Stimulated activated CD4-positive, alpha-beta T cell treated with anti-CD3 and anti-CD28 coated beads, Interleukin-12 subunit alpha, Interleukin-12 subunit beta, amount 100 ng/mL, for 48 hours (primary cell): ENCODE measurements at regions not wholly inside any gene's neighbourhood (a gene's known extent, or its start where the extent isn't known, plus 50 kb on each side); places are given as distances from the start of the nearest gene placed in this dataset.
"Not testable (repeated sequence)": the region's sequence is repeated elsewhere in the genome, so short reads cannot be mapped to it uniquely, and the experiment has no call there.

Source experiments
- DNase-seq, 3 donors: peaks; one replicate each; pipeline ENCODE4 v3.0.0-alpha.2; 2020; ENCODE audit warnings: low read depth in 2 of 3, low spot score in 1 of 3

DNA sequence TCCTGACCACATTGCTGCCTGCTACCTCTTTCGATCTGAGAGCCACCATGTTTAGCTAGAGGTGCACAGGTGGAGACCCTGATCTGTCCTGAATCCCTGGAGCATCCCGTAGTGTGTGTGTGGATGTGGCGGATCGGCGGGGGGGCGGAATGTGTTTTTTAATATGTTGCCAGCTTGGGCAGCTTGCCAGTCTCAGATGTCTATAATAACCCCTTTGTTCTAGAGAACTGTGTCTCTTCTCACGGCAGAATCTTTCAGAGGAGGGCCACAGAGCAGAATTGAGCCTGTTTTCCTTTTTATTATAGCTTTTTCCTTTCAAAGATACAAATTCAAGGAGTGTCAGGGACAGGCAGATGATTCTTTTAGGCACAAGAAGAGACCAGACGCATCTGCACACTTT lies 934.1 kb upstream of the KLHL29 start:
- no peak for DNase-seq

DNA sequence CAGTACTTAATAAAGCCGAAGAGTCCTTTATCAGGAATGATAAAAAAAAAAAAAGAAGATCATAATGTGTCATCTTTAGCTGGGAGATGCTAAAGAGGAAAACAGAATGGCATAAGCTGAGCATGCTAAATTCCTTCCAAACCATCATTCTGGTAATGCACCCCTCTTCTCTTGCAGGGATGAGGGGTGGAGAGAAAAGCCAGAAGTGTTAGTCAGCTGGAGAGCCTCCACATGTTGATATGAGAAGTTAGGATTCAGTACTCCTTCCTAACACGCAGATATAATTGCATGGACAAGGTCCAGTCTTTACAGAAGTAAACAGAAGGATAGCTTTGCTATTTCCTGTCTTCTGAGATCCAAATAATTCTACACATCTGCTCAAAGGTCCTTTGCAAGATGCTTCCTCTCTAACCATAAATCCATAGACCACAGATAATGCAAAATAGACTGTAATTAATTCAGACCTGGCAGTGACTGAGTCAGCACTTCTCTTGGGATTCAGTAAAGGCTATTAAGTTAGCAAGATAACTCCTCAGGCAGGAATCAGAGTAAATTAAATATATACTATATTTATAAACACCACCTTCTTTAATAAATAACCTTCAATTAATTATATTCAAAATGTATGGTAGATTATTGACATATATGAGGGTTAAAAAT lies 930.0 kb upstream of the KLHL29 start:
- no peak for DNase-seq

DNA sequence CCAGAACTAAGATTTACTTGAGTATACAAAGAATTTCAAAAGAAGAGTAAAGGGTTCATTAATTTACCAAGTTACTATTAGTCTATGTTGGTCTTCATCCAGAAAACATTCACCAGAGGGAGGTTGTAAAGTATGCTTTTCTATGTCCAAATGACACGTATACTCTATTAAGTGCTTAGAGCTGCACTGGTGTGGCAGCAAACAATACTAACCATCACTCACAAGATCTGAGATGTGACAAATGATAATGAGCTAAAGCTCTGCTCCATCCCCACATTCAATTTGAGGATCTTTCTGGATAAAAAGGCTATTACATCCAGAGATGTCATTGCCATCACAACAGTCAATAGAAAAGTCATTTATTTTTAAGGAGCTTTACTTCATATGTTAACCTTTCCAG lies 926.5 kb upstream of the KLHL29 start:
- DNase-seq = no peak

DNA sequence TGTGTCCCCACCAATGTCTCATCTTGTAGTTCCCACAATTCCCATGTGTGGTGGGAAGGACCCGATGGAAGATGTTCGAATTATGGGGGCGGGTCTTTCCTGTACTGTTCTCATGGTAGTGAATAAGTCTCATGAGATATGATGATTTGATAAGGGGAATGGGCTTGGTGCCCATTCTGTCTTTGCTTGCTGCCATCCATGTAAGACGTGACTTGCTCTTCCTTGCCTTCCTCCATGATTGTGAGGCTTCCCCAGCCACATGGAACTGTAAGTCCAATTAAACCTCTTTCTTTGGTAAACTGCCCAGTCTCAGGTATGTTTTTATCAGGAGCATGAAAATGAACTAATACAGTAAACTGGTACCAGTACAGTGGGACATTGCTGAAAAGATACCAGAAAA lies 909.9 kb upstream of the KLHL29 start:
- not testable (repeated sequence) for DNase-seq

DNA sequence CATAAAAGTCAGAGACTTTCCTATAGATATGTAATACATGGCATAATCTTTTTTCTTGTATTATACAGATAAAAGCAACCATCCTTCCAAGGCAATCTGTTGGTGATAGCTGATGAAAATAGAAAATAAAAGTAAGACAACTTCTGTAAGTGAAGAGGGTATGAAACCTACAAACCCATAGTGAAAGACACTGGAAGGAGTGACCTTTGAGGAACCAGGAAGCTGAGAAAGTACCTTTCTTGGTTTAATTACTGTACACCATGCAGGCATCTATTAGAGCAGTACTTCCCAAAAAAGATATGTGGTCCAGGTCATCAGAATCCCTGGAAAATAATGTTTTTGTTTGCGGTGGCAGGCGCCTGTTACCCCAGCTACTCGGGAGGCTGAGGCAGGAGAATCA lies 906.6 kb upstream of the KLHL29 start:
- no peak for DNase-seq

DNA sequence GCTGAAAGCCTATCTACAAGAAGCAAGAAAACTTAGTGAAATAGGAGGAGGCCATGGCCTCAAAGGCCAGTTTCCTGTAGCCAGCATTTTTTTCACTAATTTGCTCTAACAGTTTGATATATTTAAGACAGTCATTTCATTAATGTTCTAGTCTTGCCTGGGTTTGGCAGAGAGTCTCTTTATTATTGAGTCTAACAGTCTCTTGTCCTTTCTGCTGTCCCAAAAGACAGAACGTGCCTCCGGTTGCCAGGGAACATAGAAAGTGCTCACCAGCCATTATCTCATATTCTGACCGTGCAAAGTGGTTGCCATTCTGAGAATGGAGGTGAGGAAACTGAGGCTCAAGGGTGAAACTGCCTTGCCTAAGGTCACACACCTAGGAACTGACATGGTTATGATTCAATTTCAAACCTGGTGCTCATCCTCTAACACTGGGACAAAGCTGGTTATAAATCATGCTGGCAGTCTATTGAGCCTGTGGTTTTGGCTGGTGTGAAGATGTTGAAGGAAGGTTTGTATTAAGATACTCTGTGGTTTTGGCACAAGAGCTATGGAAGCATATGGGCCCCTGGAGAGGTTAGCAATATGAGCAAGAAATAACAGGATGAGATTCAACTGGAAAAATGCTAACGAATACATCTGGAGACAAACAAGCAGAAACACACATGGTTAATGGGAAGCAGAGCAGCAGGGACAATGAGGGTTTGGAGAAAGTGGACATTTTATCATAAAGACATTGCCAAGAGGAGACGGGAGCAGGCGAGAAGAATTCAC lies 903.3 kb upstream of the KLHL29 start:
- DNase-seq = no peak

DNA sequence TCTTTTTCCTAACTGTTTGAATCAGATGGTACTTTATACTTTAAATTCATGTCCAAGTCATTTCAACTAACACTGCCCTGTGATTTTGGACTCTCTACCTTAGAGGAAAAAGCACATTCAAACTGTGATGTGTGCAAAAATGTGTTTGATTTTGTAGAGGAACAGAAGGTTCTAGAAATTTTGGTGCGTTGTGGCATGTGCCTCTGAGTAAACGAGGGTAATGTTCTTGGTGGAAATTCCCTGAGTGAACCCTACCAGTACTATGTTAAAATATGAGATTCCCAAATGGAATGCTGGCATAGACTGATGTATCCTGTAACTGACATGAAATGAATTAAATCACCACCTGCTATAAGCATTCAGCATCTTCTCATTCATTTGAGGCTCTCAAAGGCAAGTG lies 901.9 kb upstream of the KLHL29 start:
- DNase-seq = no peak

DNA sequence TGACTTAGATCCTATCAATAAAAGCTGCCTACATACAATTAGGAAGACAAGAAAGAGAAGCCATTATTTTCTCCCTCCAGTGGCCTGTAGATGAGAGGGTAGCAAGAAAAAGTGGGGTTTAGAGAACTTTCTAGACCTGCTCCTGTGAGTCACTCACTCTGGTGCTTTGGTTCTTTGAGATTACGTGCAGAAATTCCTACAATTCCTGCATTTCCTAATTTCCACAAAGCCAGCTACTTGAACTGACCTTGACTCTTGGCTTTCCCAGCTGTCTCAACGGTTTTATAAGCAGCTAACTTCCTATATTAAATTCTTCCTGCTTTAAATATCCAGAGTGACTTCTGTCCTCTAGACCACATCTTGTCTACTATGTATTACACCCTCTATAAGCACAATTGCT lies 899.5 kb upstream of the KLHL29 start:
- DNase-seq = no peak

DNA sequence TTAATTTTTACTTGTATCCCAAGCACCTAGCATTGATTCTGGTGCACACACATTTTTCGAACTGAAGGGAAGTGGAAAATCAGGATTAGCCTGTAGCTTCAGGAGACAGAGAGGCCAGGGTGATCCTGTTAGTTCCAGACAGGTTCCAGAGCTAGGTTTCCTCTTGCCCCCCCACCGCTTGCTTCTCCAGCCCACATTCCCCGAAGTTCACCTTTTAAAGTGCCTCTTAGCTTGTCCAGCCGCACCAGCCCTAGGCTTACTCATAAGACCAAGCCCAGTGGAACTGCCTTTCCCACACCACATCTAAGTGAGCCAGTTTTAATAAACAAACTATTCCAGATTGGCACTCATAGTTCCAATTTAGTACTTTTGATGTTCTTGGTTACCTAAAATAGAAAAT lies 898.6 kb upstream of the KLHL29 start:
- no peak for DNase-seq

DNA sequence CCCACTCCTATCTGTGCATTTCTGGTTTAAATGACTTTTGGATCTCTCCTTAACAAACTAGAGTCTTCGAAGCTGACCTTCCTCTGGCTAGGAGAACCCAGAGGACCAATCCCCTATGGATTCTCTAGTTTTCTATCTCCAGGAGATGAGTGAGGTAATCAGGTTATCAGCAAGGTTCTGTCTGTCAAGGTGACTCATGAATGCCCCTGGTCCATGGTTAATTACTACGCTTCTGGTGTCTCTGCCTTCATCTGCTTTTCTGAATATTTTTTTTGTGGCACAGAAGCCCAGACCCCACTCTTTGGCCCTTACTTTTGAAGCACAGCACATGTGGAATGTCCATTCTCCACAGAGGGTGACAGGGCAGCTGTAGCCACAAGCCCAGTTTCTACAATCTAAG lies 897.9 kb upstream of the KLHL29 start:
- DNase-seq = no peak

DNA sequence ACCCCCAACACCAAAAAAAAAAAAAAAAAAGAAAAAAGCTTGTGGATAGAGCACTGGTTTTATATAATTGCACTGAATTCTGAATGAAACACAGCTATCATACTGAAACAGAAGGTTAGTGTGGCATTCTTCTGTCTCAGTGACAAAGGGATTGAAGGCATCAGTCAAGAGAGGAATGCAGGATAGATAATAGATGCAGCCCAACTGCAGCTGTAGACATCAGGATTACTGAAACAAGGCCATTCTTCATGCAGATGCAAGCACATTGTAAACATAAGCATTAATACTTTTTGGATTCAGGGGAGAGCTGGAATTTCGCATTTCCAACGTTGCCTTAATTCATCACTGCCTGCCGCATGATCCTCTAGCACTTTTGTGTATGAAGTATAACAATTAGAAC lies 897.4 kb upstream of the KLHL29 start:
- DNase-seq = no peak

DNA sequence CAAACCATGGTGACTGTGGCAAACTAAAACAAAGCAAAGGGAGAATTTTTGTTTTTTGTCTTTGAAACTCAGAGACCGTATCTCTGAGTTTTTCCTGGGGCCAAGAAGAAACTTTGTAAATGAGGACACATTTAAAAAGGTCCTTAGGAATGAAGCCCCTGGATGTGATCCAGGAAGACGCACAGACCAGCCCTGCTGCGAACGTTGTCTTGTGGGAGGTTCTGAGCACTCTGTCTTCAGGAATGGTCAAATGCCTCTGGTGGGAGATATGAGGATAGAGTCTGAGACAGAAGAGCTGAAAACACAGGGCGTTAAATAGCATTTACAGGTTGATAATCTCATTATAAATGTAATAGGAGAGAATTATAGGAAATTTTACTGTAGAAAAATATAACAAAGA lies 893.5 kb upstream of the KLHL29 start:
- DNase-seq = no peak

DNA sequence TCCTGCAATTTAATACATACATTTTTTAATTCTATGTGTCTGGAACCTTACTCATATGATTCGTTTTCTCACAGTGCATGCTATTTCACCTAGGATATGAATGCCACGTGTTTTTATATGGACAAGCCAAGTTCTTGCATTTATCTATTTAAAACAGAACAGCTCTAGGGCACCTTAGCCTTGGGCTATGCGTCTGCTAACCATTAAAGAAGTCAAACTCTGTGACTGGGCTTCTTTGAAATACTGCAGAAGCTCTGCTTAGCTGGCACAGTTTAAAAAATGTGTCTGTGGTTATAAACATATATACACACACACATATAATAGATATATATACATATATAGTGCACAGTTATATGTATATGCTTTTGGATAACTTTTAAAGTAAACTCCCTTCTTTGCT lies 890.8 kb upstream of the KLHL29 start:
- no peak for DNase-seq

DNA sequence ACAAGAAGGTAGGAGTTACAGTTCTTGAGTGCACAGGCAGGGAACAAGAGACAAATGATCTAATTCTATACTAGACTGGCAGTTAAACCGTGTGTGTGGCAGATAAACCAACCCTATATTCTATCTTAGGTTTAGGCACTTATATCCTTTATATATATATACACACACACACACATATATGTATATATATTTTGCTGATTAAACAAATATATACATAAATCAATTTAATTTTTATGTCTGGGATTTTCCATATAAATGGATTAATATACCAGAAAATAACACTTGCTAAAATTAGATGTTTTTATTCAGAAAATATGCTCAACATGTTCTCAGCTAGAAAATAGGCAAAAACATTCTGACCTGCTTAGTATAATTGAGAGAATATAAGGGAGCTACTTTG lies 887.9 kb upstream of the KLHL29 start:
- no peak for DNase-seq

DNA sequence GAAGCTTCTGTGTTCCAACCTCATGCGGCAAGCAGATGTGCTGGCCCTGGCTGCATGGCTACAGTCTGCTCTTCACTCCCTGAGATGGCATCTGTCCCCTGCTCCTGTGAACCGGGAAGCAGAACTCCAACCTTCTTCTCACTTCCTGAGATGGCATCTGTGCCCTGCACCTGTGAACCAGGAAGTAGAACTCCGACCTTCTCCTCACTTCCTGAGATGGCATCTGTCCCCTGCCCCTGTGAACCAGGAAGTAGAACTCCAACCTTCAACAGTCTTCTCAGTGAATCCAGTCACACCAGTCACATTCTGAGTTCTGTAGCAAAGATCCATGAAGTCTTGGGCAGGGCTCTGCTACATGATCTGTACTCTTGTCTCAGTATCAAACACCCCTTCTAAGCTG lies 887.2 kb upstream of the KLHL29 start:
- DNase-seq = no peak

DNA sequence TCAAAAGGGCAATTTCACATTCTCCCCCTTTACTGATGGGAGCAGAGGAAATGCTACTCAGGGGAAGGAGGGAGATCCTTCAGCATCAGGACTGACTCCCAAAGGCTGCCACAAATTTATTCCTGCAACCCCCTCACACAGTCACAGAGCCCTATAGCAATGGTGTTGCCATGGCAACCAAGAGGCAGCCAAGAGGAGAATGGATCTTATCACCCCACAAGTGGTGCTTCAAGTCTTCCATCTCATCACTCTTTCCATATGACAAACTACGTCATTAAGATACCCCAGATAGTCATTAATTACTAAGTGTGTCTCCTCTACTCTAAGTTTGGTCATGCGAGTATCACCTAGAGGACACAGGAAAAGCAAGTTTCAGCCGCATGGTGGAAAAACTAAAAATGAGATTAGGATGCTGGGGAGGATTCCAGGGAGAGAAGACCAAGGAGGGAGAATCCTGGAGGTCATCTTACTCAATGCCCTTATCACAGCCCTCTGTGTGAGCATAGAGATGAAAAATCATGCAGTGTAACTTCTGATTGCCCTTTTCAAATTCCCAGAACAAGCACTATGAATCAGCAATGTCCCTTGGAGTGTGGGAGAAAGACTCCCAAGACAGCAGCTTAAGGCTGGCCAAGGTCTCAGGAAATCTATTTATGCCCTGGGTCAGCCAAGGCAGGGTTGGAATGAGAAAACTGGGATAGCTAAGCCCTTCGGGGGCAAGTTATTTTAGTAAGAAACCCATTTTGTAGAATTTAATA lies 885.7 kb upstream of the KLHL29 start:
- DNase-seq = no peak

DNA sequence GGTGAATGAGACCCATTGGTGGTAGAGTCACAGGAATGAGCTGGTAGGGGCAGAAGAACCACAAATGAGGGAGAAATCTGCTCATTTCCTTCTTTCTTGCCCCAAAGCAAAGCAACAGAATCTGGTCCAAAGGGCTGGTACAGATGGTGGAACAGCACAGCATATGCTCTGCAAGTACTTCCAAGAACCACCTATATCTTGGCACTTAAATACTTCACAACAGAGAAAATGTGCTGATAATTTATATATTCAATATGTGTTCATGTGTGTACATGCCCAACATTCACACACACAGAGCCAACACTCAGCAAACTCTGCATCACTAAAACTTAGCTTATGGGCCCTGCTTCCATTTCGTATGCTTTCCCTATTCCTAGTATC lies 884.4 kb upstream of the KLHL29 start:
- no peak for DNase-seq

DNA sequence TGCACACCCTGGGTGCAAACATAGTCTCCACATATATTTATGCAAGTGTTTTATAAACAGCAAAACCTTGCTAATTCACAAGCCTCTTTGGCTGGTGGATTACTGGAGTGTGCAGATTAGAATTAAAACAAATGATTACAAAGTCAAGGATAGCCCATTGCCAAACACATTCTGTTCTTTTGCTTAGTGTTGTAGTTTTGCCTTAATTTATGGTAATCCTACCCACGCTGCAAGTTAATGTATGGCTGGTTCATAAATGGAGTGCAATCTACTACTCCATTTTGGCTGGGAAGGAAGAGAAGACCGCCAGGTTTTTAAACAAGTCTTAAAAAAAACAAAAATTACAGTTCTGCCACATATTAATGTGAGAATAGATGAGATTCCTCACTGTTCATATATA lies 883.1 kb upstream of the KLHL29 start:
- no peak for DNase-seq

DNA sequence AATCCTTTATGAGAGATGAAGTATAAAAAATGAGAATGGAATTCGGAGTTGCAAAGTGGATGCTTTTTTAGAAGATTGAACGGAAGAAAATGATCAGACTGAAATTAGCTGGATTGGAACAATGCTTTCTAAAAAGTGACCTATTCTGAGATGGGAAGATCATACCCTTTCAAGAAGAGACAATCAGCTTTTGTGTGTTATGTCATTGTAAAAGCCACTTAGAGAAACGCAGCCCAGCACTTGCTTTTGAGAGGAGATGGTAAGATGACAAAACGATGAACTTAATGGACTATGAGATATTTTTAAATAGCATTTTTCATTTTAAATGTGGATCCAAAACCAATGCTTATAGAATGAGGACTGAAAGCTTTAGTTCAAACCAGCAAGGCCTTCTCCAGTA lies 871.4 kb upstream of the KLHL29 start:
- no peak for DNase-seq

DNA sequence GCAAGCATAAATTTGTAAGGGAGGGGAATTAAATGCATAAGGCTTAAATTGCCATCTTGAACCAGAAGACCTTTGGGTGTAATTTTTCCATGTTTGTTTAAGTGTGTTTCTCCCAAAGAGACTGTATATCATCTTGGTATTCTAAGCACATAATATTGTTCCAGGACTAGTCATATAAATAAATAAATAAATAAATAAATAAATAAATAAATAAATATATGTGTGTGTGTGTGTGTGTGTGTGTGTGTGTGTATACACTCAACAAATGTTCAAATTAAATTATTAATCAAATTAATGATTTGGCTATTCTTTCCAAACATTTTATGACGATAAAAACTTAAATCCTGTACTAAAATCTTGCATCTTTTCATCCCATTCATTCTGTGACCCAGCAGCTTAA lies 867.8 kb upstream of the KLHL29 start:
- DNase-seq = no peak

DNA sequence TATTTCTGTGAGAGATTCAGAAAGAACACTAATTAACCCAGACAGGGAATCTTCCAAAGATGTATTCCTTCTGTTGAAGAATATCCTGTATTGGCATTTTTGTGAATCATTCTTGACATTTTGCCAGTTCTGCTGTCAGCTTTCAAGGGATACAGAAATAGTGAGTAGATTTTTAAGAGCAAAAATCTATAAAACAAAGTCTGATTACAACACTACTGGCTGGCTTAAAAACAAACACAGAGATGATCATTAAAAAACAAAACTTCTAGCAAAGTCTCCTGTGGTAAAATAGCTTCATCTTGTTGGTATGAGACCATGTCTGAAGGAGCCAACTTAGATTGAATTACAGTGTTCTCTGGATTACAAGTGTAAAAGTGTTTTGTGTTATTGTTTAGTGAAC lies 866.3 kb upstream of the KLHL29 start:
- DNase-seq = no peak
